K562 (cell line): ENCODE measurements at regions not wholly inside any gene's neighbourhood (a gene's known extent, or its start where the extent isn't known, plus 50 kb on each side); places are given as distances from the start of the nearest gene placed in this dataset.

ENCODE experiments used
- ATAC-seq: fragments of 200-7000 bp; cut with Tn5 transposase; 3 replicates; pipeline ENCODE4 v1.9.1; 2020; ENCODE audit warnings: moderate library complexity
- BruUV-seq: library from RNA; stranded (reverse); fragments of 400-500 nt; replicated peaks from 2 replicates; lab custom pipeline; 2021; lab: Mats Ljungman, UMichigan
- CTCF ChIA-PET: fragments of 300-600 bp; formaldehyde crosslinking; extraction: SDS; loops from one replicate; lab custom pipeline; 2021; ENCODE audit warnings: low intra/inter-chr PET ratio; lab: Yijun Ruan, JAX
- POLR2A ChIA-PET: fragments of 300-600, 350-650 bp; sonication (Branson Sonifier 250); formaldehyde crosslinking; extraction: SDS; loops from one replicate; lab custom pipeline; 2021; ENCODE audit warnings: antibody characterized with exemption, inconsistent platforms; lab: Yijun Ruan, JAX
- DNase-seq, 4 experiments: peaks; one replicate each; pipeline versions ENCODE4 v3.0.0 to v3.0.0-alpha.2; 2011 to 2018; ENCODE audit warnings: low spot score in 3 of 4, mixed read lengths in 3 of 4; ENCODE audit errors: extremely low read depth in 1 of 4
- FAIRE-seq: peaks from 2 replicates; lab custom pipeline; 2011; peaks lifted over from hg19 to GRCh38; lab: Jason Lieb, UNC
- H2AFZ ChIP-seq: 2 replicates; pipeline ENCODE4 v1.6.0; 2011; ENCODE audit warnings: low read depth, low read length, control low read depth, inconsistent platforms
- H3K27ac ChIP-seq: fragments of 200-600 bp; 3 replicates; pipeline ENCODE4 v1.8.0; 2011; ENCODE audit warnings: low read depth, mild to moderate bottlenecking, control low read depth, inconsistent platforms, low read length, moderate library complexity, mixed read lengths; ENCODE audit errors: extremely low read depth
- H3K27me3 ChIP-seq, 2 experiments: fragments of 300-600 bp in 1 of 2; 2 replicates in 1 of 2; 3 replicates in 1 of 2; pipeline versions ENCODE4 v1.6.0 to v1.8.0; 2011; ENCODE audit warnings: inconsistent platforms in 2 of 2, low read length in 2 of 2, mild to moderate bottlenecking in 1 of 2, mixed read lengths in 1 of 2, moderate library complexity in 1 of 2; ENCODE audit not compliant: control insufficient read depth in 2 of 2, insufficient read depth in 2 of 2
- H3K36me3 ChIP-seq: fragments of 300-600 bp; 3 replicates; pipeline ENCODE4 v1.8.0; 2011; ENCODE audit warnings: mild to moderate bottlenecking, low read length, inconsistent platforms; ENCODE audit not compliant: control insufficient read depth, insufficient read depth
- H3K4me1 ChIP-seq, 2 experiments: fragments of 200-600 bp in 1 of 2; replicated peaks in 1 of 2; 2 replicates in 1 of 2; 3 replicates in 1 of 2; pipeline versions ENCODE4 v1.5.1 to v1.8.0; 2011; ENCODE audit warnings: inconsistent platforms in 2 of 2, low read length in 2 of 2, mild to moderate bottlenecking in 1 of 2, mixed read lengths in 1 of 2, moderate library complexity in 1 of 2; ENCODE audit not compliant: control insufficient read depth in 2 of 2, insufficient read depth in 2 of 2
- H3K4me2 ChIP-seq: 2 replicates; pipeline ENCODE4 v1.6.1; 2011; ENCODE audit warnings: low read length, control low read depth, inconsistent platforms, mixed read lengths; ENCODE audit not compliant: insufficient read depth
- H3K4me3 ChIP-seq: fragments of 200-600 bp; sonication (generic), shearing (Covaris generic); 2 replicates; pipeline ENCODE4 v1.5.1; 2016; ENCODE audit warnings: control low read depth, inconsistent platforms
- H3K79me2 ChIP-seq: fragments of 200-600 bp; 3 replicates; pipeline ENCODE4 v1.8.0; 2011; ENCODE audit warnings: low read length, inconsistent platforms; ENCODE audit not compliant: control insufficient read depth, insufficient read depth
- H3K9ac ChIP-seq, 2 experiments: 2 replicates each; pipeline versions ENCODE4 v1.6.0 to v1.6.1; 2011; ENCODE audit warnings: low read depth in 2 of 2, low read length in 2 of 2, control low read depth in 1 of 2, inconsistent platforms in 1 of 2, mild to moderate bottlenecking in 1 of 2, mixed read lengths in 1 of 2; ENCODE audit not compliant: insufficient read depth in 1 of 2
- H3K9me1 ChIP-seq: one replicate; pipeline ENCODE4 v1.6.0; 2011; ENCODE audit warnings: inconsistent platforms, mild to moderate bottlenecking, low read length, moderate library complexity; ENCODE audit not compliant: control insufficient read depth, insufficient read depth
- H3K9me3 ChIP-seq: replicated peaks from 2 replicates; pipeline ENCODE4 v1.5.1; 2011; ENCODE audit warnings: low read depth, low read length, inconsistent platforms; ENCODE audit not compliant: control insufficient read depth, insufficient read depth
- H4K20me1 ChIP-seq: replicated peaks from 2 replicates; pipeline ENCODE4 v1.6.1; 2011; ENCODE audit warnings: low read length, inconsistent platforms, mixed read lengths; ENCODE audit not compliant: control insufficient read depth, insufficient read depth
- EWSR1 ChIP-seq: fragments of 450-650 bp; IDR thresholded peaks from 2 replicates; pipeline ENCODE4 v1.6.1; 2018; ENCODE audit warnings: borderline replicate concordance, mild to moderate bottlenecking, low read depth, moderate library complexity; ENCODE audit not compliant: partially characterized antibody
- TAF15 ChIP-seq: fragments of 200-400 bp; formaldehyde crosslinking; IDR thresholded peaks from 2 replicates; pipeline ENCODE4 v1.6.1; 2017; ENCODE audit warnings: mild to moderate bottlenecking, low read depth, low read length, moderate library complexity
- WGBS: fragments of 100-300 bp; shearing (Covaris generic); methylation state at CpG from one replicate; pipeline ENCODE4 v1.1.6; 2016; ENCODE audit warnings: low coverage, mixed read lengths; ENCODE audit not compliant: insufficient coverage; ENCODE audit errors: missing lambda C conversion rate; 5-methylcytosine and 5-hydroxymethylcytosine counted together
- in situ Hi-C: fragments of 300-500 bp; cut with MboI; formaldehyde crosslinking; loops from 4 replicates; pipeline ENCODE4 v1.15.0; 2018; ENCODE audit warnings: inconsistent platforms, mixed read lengths
- intact Hi-C: fragments of 100-400 bp; cut with micrococcal nuclease; formaldehyde crosslinking; loops from 2 replicates; pipeline ENCODE4 v1.14.2; 2022
- TF ChIP-seq, protein P1 (sequence below), 2 experiments: IDR thresholded peaks in 1 of 2; conservative IDR thresholded peaks in 1 of 2; 2 replicates each; pipeline ENCODE4 v1.6.1; 2016; ENCODE audit warnings: low read depth in 2 of 2, mild to moderate bottlenecking in 1 of 2, missing compliant biosample characterization in 1 of 2, missing genetic modification characterization in 1 of 2, moderate library complexity in 1 of 2
- TF ChIP-seq, protein P2 (sequence below): fragments of 250-450 bp; sonication (Bioruptor Pico); IDR thresholded peaks from 2 replicates; pipeline ENCODE4 v1.4.0; 2020; ENCODE audit warnings: mild to moderate bottlenecking, moderate library complexity

DNA sequence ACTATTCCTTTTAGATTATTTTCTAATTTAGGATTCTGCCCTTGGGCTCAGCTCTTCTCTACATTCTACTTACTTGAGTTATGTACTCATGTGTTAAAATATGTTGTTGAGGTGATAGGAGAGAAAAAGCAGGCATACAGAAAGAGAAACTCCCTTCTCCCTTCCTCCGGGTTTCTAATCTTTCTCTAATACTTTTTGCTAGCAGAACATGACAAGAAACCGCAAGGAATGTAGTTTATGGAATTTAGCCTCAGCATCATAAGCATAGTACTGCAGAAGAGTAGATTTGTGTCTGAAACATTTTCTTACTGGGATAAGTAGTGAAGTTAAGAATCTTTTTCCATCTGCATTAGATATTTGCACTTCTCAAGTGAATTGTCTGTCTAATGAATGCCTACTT, 139.5 kb upstream of the CYLC2 start:
- H3K36me3 ChIP-seq = no peaks in the 10 kb centered on the region
- CTCF ChIA-PET = no interaction called here
- H4K20me1 ChIP-seq = no peaks in the 10 kb centered on the region
- H3K4me1 ChIP-seq = no peaks in the 10 kb centered on the region
- no peaks in the 10 kb centered on the region for H3K9me1 ChIP-seq
- WGBS = 0% methylated on average over 2 of the region's 2 CpGs
- FAIRE-seq = no peak
- no peak for TF ChIP-seq TAF15
- intact Hi-C loops (no loop called here), in situ Hi-C loops (no loop called here)
- no peak overlapping the region for H3K4me2 ChIP-seq
- H3K9me3 ChIP-seq = no peaks in the 10 kb centered on the region
- H3K9ac ChIP-seq = no peak overlapping the region
- H2AFZ ChIP-seq = no peak overlapping the region
- no peak for ATAC-seq
- no peak overlapping the region for H3K4me3 ChIP-seq
- H3K27me3 ChIP-seq = no peaks in the 10 kb centered on the region
- no peak overlapping the region for H3K27ac ChIP-seq
- H3K79me2 ChIP-seq = no peaks in the 10 kb centered on the region
- POLR2A ChIA-PET = no interaction called here
- DNase-seq = no peak
- no TSS peak for BruUV-seq

DNA sequence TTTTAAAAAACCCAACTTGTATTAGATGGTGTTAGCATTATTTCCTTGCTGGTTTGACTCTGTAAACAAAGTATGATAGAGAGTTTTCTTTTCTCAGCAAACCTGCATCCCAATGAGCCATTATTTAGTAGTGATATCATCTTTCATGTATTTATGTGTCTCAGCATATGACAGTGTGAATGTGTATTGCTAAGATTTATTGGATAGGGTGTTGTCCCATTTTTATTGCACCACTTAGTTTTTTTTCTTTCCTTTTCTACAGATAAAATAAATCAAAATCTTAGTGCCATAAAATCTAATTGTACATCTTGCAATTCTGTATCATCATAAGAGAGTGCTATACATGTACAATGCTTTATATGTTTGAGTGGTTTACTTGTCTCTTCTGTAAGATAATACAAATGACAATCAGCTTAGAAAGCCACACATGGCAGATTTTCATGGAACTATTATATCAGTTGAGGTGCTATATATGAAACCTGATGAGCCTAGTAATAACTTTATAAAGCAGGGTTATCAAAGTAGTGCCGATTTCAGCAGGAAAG, 149.2 kb upstream of the CYLC2 start:
- Histone ChIP-seq H4K20me1 (no peaks in the 10 kb centered on the region), H3K4me1 (no peaks in the 10 kb centered on the region), H3K4me2 (no peak overlapping the region)
- no peak for ATAC-seq
- ChIA-PET POLR2A (no interaction called here), CTCF (no interaction called here)
- FAIRE-seq = no peak
- 0% methylated on average over 1 of the region's 1 CpG for WGBS
- no TSS peak for BruUV-seq
- TF ChIP-seq, protein P1, sequence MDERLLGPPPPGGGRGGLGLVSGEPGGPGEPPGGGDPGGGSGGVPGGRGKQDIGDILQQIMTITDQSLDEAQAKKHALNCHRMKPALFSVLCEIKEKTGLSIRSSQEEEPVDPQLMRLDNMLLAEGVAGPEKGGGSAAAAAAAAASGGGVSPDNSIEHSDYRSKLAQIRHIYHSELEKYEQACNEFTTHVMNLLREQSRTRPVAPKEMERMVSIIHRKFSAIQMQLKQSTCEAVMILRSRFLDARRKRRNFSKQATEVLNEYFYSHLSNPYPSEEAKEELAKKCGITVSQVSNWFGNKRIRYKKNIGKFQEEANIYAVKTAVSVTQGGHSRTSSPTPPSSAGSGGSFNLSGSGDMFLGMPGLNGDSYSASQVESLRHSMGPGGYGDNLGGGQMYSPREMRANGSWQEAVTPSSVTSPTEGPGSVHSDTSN (CRISPR knock-in tag; IDR thresholded peaks at IDR 0.05; ENCODE audit: low read depth) = no peak
- TF ChIP-seq, protein P1 (tag; conservative IDR thresholded peaks at IDR 0.05; ENCODE audit: low read depth) = no peak
- TF ChIP-seq, protein P2, sequence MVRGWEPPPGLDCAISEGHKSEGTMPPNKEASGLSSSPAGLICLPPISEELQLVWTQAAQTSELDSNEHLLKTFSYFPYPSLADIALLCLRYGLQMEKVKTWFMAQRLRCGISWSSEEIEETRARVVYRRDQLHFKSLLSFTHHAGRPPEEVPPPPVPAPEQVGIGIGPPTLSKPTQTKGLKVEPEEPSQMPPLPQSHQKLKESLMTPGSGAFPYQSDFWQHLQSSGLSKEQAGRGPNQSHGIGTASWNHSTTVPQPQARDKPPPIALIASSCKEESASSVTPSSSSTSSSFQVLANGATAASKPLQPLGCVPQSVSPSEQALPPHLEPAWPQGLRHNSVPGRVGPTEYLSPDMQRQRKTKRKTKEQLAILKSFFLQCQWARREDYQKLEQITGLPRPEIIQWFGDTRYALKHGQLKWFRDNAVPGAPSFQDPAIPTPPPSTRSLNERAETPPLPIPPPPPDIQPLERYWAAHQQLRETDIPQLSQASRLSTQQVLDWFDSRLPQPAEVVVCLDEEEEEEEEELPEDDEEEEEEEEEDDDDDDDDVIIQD = no peak
- TF ChIP-seq EWSR1 = no peak
- TF ChIP-seq, all 486 proteins: peak for 0
- Histone ChIP-seq H3K27ac (no peak overlapping the region), H3K9me3 (no peaks in the 10 kb centered on the region; the same call in 1 of the 2 replicates), H3K36me3 (no peaks in the 10 kb centered on the region), H3K9ac (no peak overlapping the region), H3K9me1 (no peaks in the 10 kb centered on the region), H3K79me2 (no peaks in the 10 kb centered on the region), H3K27me3 (no peaks in the 10 kb centered on the region), H3K4me3 (no peak overlapping the region), H2AFZ (no peak overlapping the region)
- in situ Hi-C loops = no loop called here
- no peak for DNase-seq
- intact Hi-C loops = no loop called here
